GM10266 (cell line): ENCODE measurements at regions not wholly inside any gene's neighbourhood (a gene's known extent, or its start where the extent isn't known, plus 50 kb on each side); places are given as distances from the start of the nearest gene placed in this dataset.
"Not testable (repeated sequence)": the region's sequence is repeated elsewhere in the genome, so short reads cannot be mapped to it uniquely, and the experiment has no call there.

Experiments used
- DNase-seq: peaks from one replicate; pipeline ENCODE4 v3.0.0; 2012; ENCODE audit errors: extremely low spot score
- TF ChIP-seq, protein P1 (sequence below): IDR thresholded peaks from 2 replicates; pipeline ENCODE4 v1.5.1; 2012; ENCODE audit warnings: mild to moderate bottlenecking, low read depth; ENCODE audit not compliant: control insufficient read depth, insufficient read depth; ENCODE audit errors: missing control alignments

GRCh38 chr2:19106376-19106775 lies 252.0 kb downstream of the OSR1 start:
- TF ChIP-seq, protein P1, sequence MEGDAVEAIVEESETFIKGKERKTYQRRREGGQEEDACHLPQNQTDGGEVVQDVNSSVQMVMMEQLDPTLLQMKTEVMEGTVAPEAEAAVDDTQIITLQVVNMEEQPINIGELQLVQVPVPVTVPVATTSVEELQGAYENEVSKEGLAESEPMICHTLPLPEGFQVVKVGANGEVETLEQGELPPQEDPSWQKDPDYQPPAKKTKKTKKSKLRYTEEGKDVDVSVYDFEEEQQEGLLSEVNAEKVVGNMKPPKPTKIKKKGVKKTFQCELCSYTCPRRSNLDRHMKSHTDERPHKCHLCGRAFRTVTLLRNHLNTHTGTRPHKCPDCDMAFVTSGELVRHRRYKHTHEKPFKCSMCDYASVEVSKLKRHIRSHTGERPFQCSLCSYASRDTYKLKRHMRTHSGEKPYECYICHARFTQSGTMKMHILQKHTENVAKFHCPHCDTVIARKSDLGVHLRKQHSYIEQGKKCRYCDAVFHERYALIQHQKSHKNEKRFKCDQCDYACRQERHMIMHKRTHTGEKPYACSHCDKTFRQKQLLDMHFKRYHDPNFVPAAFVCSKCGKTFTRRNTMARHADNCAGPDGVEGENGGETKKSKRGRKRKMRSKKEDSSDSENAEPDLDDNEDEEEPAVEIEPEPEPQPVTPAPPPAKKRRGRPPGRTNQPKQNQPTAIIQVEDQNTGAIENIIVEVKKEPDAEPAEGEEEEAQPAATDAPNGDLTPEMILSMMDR: no peak
- no peak for DNase-seq

GRCh38 chr2:19104503-19104902 lies 253.9 kb downstream of the OSR1 start:
- TF ChIP-seq, protein P1: no peak
- no peak for DNase-seq

GRCh38 chr2:19102696-19103423 lies 255.6 kb downstream of the OSR1 start:
- TF ChIP-seq, protein P1: no peak
- DNase-seq: no peak

DNA sequence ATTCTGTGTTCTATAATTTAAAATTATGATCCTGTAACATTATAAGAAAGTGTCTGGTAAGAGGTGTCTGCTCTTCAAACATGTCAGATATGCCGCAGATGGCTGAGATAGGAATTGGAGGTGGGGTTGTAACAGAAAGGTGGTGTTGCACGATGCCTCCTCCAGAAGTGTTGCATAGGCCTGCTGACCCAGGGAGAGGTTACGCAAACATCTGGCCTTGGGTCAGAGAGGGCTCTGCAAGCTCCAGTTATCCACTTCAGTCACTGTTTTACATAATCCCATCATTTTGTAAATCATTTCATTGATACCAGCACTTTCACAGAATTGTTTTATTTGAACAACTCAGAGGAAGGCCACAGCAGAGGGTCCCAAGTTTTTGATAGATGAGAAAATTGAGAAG lies 256.5 kb downstream of the OSR1 start:
- DNase-seq: no peak
- TF ChIP-seq, protein P1: no peak

DNA sequence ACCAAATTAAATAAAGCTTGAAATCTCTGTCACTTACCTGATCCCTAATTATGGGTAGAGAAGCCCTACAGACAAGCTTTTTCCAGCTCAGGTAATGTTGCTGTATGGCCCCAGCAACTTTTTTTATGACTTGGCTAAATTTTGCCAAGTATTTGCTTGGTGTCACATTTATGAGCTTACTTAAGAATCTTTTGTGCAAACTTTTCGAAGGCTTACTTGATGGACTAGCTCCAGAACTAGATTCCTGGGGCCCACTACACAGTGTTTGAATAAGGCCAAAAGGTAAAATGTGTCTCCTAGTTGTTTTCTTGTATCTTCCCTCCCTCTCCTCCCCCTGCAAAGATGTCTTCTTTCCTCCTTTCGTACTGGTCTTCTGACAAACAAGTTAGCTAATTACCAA lies 257.9 kb downstream of the OSR1 start:
- DNase-seq: no peak
- TF ChIP-seq, protein P1: no peak

- TF ChIP-seq, protein P1: no peak
- no peak for DNase-seq
These were observed 259.2 kb downstream of the OSR1 start for GRCh38 chr2:19099181-19099580.

GRCh38 chr2:19098467-19099160 lies 259.8 kb downstream of the OSR1 start:
- TF ChIP-seq, protein P1: no peak
- DNase-seq: no peak

DNA sequence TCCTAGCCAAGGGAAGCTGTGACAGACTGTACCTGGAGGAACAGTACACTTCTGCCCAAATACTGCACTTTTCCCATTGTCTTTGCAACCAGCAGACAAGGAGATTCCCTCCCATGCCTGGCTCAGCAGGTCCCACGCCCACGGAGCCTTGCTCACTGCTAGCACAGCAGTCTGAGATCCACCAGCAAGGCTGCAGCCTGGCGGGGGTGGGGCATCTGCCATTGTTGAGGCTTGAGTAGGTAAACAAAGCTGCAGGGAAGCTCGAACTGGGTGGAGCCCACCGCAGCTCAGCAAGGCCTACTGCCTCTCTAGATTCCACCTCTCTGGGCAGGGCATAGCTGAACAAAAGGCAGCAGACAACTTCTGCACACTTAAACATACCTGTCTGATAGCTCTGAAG lies 268.9 kb downstream of the OSR1 start:
- DNase-seq: not testable (repeated sequence)
